Peyer's patch (tissue), 4 donors: ENCODE measurements at regions not wholly inside any gene's neighbourhood (a gene's known extent, or its start where the extent isn't known, plus 50 kb on each side); places are given as distances from the start of the nearest gene placed in this dataset.
"Not testable (repeated sequence)": the region's sequence is repeated elsewhere in the genome, so short reads cannot be mapped to it uniquely, and the experiment has no call there.

Experiments
- POLR2A ChIP-seq, 2 donors: fragments of 450-650 bp; IDR thresholded peaks; one replicate each; pipeline ENCODE4 v1.5.1; 2017; ENCODE audit warnings: antibody characterized with exemption in 2 of 2, mild to moderate bottlenecking in 2 of 2, moderate library complexity in 2 of 2
- TF ChIP-seq, protein P1 (sequence below), 6 experiments: fragments of 450-650 bp in 4 of 6; fragments of 200-600 bp in 2 of 6; sonication (generic) in 1 of 6; IDR thresholded peaks; one replicate each; pipeline ENCODE4 v1.5.1; 2017 to 2019; ENCODE audit warnings: antibody characterized with exemption in 6 of 6, mild to moderate bottlenecking in 3 of 6, moderate library complexity in 1 of 6

DNA sequence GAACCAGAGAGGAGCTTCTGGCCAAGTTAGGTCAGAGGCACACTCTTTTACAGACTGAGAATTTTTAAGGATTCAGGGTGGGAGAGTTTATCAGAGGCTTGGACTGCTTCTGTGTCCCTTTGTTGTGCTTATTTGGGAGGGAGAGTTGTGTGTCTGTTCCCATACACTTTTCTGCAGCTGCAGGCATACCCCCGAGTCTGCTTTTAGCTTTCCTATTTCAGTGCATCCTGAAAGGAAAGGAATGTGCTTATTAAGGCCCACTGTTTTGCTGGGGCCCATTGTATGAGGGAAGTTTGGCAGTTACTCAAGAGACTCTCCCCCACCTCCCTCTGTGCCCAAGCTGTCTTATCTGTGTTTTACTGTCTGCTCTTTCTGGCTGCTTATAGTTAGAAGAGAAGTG is 257.4 kb upstream of the AADAT start:
- not testable (repeated sequence) for TF ChIP-seq POLR2A (IDR thresholded peaks at IDR 0.05)
- TF ChIP-seq, protein P1, sequence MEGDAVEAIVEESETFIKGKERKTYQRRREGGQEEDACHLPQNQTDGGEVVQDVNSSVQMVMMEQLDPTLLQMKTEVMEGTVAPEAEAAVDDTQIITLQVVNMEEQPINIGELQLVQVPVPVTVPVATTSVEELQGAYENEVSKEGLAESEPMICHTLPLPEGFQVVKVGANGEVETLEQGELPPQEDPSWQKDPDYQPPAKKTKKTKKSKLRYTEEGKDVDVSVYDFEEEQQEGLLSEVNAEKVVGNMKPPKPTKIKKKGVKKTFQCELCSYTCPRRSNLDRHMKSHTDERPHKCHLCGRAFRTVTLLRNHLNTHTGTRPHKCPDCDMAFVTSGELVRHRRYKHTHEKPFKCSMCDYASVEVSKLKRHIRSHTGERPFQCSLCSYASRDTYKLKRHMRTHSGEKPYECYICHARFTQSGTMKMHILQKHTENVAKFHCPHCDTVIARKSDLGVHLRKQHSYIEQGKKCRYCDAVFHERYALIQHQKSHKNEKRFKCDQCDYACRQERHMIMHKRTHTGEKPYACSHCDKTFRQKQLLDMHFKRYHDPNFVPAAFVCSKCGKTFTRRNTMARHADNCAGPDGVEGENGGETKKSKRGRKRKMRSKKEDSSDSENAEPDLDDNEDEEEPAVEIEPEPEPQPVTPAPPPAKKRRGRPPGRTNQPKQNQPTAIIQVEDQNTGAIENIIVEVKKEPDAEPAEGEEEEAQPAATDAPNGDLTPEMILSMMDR (IDR thresholded peaks at IDR 0.05) = not testable (repeated sequence)
